ENCODE measurements at regions not wholly inside any gene's neighbourhood (a gene's known extent, or its start where the extent isn't known, plus 50 kb on each side); places are given as distances from the start of the nearest gene placed in this dataset.
"Not testable (repeated sequence)": the region's sequence is repeated elsewhere in the genome, so short reads cannot be mapped to it uniquely, and the experiment has no call there.

DNA sequence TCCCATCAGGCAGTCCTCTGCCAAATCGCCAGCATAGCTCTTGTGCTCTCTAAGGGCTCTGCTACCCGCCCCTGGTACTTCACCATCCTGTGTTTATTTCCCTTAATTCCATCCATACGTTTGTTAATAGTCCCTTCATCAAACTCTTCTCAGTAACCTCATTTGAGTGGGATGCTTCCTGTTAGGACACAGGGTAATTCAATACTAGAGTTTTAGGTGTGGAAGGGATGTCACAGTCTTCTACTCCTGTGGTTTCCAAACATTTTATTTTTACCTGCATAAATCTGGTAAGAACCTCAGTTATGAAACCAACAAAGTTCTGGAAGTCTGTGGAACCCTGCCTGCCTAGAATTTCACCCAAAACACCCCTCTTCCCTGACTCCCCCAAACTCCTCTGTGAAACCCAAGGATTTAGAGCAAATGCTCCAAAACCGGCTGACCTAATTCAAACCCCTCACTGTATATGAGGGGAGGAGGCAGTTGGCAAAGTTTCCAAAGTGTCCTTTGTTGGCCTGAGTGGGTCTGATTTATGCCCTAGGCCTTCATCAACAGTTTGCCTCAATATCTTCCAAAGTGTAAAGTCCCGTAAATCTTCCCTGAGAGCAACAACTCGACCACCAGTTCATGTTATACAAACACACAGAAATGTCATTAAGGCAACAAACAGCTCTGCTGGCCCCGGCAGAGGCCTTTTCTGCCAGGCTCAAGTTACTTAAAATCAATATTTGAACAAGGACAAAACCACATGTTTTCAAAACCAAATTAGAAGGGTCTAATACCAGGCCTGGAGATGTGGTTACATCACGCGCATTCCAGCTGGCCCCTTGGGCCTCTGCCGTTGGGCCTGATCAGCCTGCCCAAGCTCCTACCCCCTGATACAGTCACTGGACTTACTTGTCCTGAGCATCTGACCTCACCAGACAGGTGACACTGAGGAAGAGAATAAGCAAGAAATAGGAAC is 82.4 kb upstream of the FGGY start:
- ATAC-seq (no peak), DNase-seq (no peak)

DNA sequence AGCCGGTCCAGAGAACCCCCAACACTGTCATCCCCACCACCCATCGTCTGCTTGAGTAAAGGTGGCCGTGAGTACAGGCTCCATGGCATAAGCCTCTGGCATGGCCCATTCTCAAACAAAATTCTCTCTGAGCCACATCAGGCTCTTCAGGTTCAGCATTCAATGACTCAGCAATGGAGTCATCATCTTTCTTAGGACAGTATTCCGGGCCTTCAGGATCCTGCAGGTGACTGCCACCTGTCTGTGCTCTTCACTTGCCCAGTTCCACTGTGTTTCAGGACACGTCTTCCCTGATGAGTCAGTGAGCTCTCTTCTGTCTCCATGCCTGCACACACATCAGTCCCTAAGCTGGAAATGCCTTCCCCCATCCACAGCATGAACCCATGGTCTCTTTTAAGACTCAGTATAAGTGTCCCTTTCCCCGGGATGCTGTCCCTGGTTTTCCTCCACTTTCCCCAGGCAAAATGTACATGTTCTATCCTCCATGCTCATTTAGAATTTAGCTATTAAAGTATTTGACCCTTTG is 81.1 kb upstream of the FGGY start:
- ATAC-seq (no peak), DNase-seq (no peak)

DNA sequence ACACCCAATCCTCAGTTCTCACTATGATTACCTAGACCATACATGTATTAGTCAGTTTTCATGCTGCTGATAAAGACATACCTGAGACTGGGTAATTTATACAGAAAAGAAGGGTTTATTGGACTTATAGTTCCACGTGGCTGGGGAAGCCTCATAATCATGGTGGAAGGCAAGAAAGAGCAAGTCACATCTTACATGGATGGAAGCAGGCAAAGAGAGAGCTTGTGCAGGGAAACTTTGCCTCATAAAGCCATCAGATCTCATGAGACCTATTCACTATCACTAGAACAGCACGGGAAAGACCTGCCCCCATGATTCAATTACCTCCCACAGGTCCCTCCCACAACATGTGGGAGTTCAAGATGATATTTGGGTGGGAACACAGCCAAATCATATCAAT is 79.5 kb upstream of the FGGY start:
- not testable (repeated sequence) for ATAC-seq

DNA sequence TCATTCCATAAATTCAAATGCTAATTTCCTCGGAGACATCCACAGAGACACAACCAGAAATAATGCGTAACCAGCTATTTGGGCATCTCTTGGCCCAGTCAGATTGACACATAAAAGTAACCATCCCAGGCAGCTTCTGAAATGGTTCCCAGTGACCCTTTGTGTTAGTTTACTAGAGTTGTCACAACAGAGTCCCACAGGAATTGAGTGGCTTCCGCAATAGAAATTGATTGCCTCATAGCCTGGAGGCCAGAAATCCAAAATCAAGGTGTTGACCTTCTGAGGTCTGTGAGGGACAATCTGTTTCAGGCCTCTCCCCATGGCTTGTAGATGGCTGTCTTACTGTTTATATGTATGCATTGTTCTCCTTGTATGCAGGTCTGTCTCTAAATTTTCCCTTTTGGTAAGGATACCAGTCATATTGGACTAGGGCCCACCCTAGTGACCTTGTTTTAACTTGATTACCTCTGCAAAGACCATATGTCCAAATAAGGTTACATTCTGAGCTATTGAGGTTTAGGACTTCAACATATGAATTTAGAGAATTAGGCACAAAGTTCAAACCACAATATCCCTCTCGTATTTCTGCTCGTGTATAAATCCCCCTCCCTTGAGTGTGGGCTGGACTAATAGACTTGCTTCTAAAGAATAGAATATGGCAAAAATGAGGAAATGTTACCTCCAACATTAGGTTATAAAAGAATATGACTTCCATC is 78.2 kb upstream of the FGGY start:
- DNase-seq (no peak), ATAC-seq (no peak)

More for the DNA sequence above, 79.5 kb upstream of the FGGY start:
- DNase-seq, result not testable (repeated sequence)

DNA sequence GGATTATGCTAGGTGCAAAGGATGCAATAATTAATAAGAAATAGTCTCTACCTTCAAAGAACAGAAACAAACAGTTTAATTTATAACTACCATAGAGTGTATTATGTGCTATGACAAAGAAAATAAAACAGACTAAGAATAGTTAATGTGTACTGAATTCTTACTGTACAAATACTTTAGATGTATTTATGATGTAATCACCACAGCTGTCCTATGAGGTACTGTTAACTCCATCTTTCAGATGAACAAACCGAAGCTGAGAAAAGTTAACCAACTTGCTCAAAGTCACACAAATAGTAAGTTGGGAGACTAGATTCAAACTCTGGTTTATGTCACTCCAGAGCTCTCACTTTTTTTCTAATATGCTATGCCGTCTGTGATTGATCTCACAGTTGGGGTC is 77.0 kb upstream of the FGGY start:
- DNase-seq (no peak), ATAC-seq (no peak)

DNA sequence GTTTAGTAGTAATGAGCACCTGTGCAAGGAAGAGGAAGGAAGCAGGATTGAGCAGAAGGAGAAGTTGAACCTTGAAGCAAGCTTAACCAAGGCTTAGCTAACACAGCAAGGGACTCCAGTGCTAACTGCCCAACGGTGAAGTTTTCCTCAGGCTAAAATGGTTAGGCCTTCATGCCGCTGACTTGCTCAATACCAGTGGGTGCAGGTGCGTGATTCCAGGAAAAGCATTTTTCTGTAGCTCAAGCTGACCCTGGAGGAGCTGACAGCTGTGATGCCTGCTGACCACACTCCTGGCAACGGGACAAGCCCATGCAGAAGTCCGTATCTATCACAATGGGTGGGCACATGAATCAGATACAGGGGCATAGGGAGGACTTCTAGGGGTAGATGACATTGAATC is 76.5 kb upstream of the FGGY start:
- ATAC-seq, result no peak

DNA sequence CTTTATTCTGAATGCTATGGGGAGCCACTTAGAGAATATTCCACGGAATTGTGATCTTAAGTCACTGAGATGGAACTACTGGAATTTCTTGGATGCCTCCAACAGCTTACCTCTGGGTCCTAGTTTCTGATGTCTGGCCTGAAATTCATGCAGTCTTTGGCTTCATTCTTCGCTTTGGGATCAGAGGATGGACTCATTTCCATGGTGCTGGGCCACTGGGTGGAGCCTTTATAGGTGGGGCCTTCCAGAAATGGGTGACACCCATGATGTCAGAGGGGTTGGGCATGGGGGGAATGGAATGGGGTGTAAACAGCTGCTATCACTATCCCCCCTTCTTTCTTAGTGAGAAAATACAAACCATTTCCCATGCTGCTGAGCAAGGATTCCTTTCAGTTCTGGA is 73.7 kb upstream of the FGGY start:
- ATAC-seq (no peak), DNase-seq (no peak)

More for the DNA sequence above, 76.5 kb upstream of the FGGY start:
- DNase-seq, result no peak

DNA sequence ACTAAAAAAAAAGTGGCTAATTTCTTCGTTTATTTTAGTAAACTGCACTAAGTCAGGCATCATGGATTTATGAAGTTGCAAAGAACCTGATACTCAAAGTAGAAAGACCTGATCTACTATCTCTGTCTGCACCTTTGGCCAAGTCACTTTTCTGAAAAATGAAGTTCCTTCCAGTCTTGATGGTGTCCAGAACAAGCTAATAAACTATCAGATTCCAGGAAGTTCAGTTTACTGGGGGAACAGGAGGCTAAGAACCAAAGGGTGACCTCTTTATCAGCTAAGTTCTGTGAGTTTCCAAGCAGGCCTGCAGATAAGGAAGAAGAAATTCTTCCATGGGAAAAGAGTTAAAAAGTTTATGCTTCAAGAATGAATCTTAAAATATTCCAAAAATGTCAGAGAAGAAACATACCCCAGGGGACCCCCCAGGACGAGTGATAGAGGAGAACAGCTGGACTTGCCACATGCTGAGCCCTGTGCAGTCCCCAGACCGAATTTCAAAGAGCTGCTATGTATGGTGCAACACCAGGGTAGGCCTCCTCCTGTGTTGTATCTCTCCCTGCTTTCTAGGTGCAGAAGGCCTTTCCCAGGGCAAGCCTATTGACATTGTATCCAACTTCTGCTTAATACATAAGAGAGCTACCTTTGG is 72.8 kb upstream of the FGGY start:
- ATAC-seq, result no peak
- no peak for DNase-seq

DNA sequence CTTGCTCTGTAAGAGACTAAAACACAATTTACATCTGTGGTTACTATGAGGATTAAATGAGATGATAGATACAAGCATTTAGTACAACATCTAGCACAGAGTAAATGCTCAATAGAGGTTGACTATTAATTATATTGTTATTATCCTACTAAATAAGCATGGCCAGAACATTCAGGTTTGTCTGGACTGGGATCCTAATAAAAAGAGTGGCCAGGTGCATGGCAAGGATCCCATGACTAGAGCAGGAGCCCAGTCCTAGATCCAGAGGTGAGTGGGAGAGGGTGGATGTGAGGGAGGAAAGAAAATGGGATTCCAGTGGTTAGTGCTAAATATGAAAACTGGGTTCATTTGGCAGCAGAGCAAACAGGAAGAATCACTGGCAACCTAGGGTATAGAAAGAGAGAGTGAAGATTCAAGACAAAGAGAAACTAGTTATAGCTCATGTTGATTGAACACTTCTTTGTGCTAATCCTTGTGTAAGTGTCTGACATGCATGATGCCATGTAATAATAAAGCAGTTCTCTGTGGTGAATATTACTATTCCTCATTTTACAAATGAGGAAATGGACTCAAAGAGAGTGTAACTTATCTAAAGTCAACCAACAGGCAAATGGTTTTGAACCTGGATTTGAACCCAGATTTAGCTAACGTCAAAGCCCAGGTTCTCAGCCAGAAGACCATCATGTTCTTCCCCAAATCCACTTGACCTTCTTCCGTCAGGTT is 71.1 kb upstream of the FGGY start:
- ATAC-seq (no peak), DNase-seq (no peak)

DNA sequence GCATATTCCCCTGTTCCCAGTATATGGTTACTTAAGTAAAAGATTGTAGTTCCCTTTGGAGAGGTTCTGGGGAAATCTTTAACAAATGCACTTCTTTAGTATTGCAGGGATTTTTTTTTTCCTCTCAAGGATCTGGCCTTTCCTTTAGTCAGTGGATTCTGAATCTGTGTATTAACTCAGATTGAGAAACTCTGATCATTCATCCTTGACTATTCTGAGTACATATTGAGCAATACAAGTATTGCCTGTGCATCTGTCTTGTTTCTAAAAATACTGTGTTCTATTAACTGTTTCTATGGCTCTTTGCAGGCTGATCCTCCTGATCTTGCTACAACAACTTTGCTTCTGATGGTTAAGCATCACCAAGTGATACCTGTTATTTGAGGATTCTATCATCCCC is 67.8 kb upstream of the FGGY start:
- ATAC-seq (no peak), DNase-seq (no peak)

DNA sequence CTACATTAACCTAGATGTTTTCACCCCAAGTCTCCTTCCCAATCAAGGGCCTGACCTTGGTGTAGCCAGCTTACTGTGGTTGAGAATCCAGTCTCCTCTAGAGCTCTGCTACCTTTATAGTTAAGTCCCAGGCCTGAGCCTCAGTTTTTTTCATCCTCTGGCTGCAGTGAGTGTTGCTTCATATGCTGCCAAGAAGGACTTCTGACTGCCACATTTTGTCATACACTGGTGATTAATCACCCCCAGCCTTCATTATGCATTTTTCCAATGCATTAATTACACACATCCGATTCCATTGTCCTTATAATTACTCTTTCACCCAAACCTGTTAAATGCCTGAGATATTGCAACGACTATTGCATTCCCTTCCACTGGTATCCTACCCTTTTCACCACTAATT is 66.3 kb upstream of the FGGY start:
- no peak for ATAC-seq
- DNase-seq, result no peak

DNA sequence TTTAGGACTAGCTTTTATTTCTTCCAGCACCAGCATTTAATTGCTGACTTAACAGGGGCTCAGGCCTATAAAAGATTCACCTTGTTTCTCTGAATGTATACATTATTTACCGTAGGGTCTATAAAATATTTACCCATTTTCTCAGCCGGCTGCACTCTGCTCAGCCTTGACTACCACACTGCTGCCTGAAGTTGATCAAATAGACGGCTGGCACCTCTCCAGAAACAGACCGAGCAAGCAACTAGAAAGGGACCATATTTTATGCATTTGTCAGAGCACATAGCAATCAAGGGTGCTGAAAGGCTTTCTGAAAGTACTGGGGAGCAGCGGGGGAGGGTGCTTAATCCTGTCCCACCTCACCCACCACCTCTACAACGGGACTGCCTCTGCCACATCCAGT is 64.7 kb upstream of the FGGY start:
- ATAC-seq, result no peak

DNA sequence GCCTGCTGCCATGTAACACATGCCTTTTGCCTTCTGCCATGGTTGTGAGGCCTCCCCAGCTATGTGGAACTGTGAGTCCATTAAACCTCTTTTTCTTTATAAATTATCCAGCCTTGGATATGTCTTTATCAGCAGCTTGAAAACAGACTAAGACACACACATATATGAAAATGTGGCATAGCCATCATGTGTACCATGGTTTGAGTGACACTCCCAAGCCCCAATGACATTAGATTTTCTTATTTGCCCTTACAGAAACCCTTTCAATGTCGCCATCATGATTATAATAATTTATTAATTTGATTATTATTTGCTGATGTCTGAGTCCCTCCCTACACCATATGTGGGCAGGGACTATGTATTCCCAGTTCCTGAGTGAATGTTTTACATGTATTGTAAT is 63.5 kb upstream of the FGGY start:
- DNase-seq (no peak), ATAC-seq (no peak)

More for the DNA sequence above, 64.7 kb upstream of the FGGY start:
- DNase-seq, result no peak

DNA sequence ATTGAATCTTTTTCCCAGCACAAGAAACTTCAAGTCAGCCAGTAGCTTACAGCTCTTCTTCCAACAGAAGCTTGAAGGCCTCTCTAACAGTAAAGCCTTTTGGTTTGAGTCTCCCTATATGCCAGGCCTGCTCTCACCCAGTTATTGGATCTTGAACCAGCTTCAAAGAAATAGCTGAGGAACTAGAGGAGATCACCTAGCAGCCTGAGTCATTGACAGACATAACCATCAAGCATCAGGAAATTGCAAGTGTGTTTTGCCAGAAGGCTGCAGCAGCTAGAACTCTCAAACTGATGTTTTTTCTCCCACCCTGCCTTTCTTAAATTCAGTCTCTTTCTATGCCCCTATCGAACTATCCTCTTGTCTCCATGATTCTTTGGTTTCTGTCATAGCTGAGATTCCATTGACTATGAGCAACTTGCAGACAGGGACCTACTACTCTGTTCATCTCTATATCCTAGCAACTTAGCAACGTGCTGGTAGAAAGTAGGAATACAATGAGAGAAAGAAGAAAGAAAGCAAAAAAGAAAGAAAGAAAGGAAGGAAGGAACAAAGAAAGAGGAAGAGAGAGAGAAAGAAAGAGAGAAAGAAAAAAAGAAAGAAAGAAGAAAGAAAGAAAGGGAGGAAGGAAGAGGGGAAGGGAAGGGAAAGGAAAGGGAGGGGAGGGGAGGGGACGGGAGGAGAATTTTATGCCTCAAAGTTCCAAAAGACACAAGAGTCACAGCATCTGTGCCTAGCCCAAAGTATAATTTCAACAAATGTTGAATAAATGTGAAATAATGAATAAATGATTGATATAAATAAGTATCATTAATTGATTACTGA is 60.0 kb upstream of the FGGY start:
- no peak for ATAC-seq
- no peak for DNase-seq

DNA sequence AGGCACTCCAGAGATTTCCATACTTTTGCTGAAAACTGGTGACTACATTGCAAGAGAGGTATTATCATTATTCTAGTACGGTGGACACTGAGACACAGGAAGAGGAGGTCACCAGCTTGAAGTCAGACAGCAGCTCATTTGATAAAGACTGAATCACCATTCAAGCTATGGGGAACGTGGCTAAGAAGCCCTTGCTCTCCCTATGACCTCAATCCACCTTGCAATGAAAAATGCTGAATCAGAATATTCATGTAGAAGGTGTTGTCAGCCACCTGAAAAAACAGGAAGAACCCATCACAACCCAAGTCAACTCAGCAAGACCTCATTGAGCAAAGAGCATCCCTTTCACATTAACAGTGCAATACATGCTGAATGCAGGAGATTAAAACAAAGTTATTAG is 59.0 kb upstream of the FGGY start:
- DNase-seq, result no peak
- ATAC-seq, result no peak

DNA sequence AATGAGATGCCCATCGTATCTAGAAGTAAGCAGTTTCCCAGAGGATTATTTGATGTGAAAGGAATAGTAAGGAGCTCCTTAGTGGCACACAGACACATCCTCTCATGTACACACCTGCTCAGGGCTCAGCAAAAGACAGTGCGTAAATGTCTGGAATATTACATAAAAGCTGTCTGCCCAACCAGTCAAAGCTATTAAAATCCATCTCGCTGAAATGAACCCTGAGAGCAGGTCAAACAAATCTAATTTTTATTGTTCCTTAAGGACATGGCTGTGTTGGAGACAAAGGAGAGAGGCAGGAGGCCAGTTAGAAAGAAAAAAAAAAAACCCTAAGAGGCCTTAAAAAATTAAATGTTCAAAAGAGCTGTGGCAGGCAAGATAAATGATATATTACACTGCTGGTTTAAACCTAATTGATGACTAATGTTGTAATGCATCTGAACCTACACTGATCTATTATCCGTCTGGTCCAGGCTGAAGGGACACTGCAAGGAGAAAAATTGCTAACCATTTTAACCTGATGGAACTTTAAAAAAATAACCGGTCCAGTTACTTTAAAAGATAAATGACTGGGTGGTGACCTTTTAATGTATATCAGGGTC is 58.5 kb upstream of the FGGY start:
- DNase-seq (no peak), ATAC-seq (no peak)

DNA sequence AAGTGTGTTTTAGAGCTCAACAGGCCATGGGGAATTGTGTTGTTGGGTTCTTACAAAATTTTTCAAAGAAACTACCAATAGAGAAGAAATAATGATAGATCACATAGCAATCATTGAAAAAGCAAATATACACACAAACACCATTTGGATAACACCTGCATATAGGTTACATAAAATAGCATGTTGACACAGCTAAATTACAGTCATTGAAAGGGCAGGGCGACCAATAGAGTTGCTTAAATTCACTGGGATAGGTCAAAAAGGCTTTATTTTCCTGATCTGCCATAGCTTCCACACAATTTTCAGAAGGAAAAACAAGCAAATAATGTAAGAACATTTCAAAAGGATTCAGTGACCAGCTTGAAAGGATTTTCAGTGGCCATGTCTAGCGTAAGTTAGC is 57.9 kb upstream of the FGGY start:
- DNase-seq, result no peak
- ATAC-seq, result no peak

DNA sequence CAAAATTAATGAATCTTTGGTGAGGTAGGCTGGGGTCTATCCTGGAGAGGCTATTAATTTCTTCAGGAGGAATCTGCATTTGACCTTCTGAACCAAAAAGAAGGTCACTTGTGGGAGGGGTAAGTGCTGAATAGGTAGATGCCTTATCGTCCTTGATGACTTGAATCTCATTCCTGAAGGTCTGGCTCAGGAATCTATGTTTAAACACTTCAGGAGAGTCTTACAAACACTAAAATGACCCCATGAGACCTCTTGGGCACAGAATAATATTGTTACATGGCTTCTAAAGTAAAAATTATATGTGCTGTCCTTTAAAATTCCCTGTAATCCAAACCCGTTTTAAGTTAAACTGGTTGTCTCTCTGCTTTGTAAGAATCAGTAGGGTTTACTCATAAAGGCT is 55.0 kb upstream of the FGGY start:
- no peak for DNase-seq
- no peak for ATAC-seq

DNA sequence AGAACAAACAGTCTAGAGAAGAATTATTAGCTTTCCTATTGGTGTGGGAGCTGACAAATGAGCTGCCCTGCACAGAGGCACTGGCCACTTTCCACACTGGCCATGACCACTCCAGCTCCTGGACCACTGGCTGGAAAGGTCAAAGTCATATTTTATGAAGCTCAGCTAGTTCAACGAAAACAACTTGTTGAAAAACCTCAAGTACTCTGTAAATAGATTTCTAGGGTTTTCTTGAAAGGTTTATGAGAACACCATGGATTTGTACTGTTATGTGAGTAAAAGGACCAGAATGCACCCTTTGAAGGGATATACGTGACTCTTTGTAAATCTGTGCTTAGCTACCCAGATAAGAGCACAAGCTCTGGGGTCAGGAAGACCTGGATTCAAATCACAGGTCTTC is 54.5 kb upstream of the FGGY start:
- DNase-seq, result no peak
- ATAC-seq, result no peak

DNA sequence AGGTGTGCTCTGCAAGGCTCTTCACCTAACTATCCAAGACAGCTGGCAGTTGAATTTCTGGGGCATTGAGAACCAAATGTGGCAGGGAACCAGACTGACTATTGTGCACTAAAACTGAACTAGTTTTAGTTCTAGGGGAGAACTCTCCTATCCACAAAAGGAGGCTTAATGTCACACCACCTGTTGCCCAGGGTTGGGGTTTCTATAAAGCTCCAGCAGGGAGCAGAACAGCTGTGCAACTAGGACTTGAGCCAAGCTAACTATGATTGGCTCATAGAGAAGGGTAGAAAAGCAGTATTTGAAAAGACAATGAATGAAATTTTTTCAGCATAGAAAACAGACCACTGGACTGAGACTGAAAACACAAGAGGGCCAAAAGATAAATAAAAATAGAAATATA is 53.3 kb upstream of the FGGY start:
- ATAC-seq, result no peak
- DNase-seq, result no peak

DNA sequence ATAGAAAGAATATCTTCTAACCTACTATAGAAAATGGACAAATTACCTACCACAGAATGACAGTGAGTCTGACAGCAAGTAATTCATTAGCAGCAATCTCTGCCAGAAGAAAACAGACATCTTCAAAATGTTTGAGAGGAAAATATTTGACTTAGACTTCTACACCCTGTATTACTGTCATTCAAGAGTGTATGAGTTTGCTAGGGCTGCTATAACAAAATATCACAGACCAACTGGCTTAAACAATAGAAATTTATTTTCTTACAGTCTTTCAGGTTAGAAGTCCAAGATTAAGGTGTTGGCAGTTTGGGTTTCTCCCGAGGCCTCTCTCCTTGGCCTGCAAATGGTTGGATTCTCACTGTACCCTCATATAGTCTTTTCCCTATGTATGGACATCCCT is 52.9 kb upstream of the FGGY start:
- ATAC-seq (no peak), DNase-seq (no peak)

All from stimulated activated naive CD8-positive, alpha-beta T cell treated with anti-CD3 and anti-CD28 coated beads, Interleukin-15, Interleukin-2, amounts not matched to agents 100 U/mL and 50 U/mL, for 24 hours (primary cell).